ENCODE measurements at regions not wholly inside any gene's neighbourhood (a gene's known extent, or its start where the extent isn't known, plus 50 kb on each side); places are given as distances from the start of the nearest gene placed in this dataset.

- Mint-ChIP-seq H3K9me3 (ENCODE audit: low read depth) (peaks cover 2% of the 10 kb centered on the region), H3K4me1 (no peaks in the 10 kb centered on the region), H3K36me3 (no peaks in the 10 kb centered on the region), H3K27me3 (no peaks in the 10 kb centered on the region), H3K27ac (no peak overlapping the region), H3K4me3 (no peak overlapping the region)
- DNase-seq, result no peak
- CTCF ChIA-PET, result no interaction called here
- no peak for ATAC-seq
These were observed 151.0 kb downstream of the VCX3A start for GRCh38 chrX:6383917-6384316.

- ATAC-seq (no peak), DNase-seq (no peak)
- Mint-ChIP-seq H3K4me3 (no peak overlapping the region), H3K27ac (no peak overlapping the region), H3K9me3 (ENCODE audit: low read depth) (peaks cover under 1% of the 10 kb centered on the region), H3K4me1 (no peaks in the 10 kb centered on the region), H3K27me3 (no peaks in the 10 kb centered on the region), H3K36me3 (no peaks in the 10 kb centered on the region)
- CTCF ChIA-PET, result no interaction called here
These were observed 151.4 kb downstream of the VCX3A start for GRCh38 chrX:6383488-6383887.

- Mint-ChIP-seq H3K27ac (no peak overlapping the region), H3K4me3 (no peak overlapping the region), H3K27me3 (no peaks in the 10 kb centered on the region), H3K4me1 (no peaks in the 10 kb centered on the region), H3K36me3 (no peaks in the 10 kb centered on the region), H3K9me3 (ENCODE audit: low read depth) (no peaks in the 10 kb centered on the region)
- CTCF ChIA-PET, result no interaction called here
- ATAC-seq (no peak), DNase-seq (no peak)
These were observed 152.6 kb downstream of the VCX3A start for GRCh38 chrX:6382284-6382683.

GRCh38 chrX:6377103-6377764 is 148.6 kb upstream of the NLGN4X start:
- no peaks in the 10 kb centered on the region for H3K36me3 Mint-ChIP-seq
- H3K4me3 Mint-ChIP-seq, result no peak overlapping the region
- no peak overlapping the region for H3K27ac Mint-ChIP-seq
- H3K9me3 Mint-ChIP-seq (ENCODE audit: low read depth), result no peaks in the 10 kb centered on the region
- no peak for DNase-seq
- ATAC-seq, result no peak
- H3K27me3 Mint-ChIP-seq, result no peaks in the 10 kb centered on the region
- H3K4me1 Mint-ChIP-seq, result no peaks in the 10 kb centered on the region
- CTCF ChIA-PET, result no interaction called here

GRCh38 chrX:6374556-6374955 is 145.9 kb upstream of the NLGN4X start:
- DNase-seq (no peak), ATAC-seq (no peak)
- Mint-ChIP-seq H3K9me3 (ENCODE audit: low read depth) (no peaks in the 10 kb centered on the region), H3K27ac (no peak overlapping the region), H3K36me3 (no peaks in the 10 kb centered on the region), H3K4me3 (no peak overlapping the region), H3K4me1 (no peaks in the 10 kb centered on the region), H3K27me3 (no peaks in the 10 kb centered on the region)
- CTCF ChIA-PET, result no interaction called here

- Mint-ChIP-seq H3K27me3 (no peaks in the 10 kb centered on the region), H3K4me3 (no peak overlapping the region), H3K27ac (no peak overlapping the region), H3K36me3 (no peaks in the 10 kb centered on the region), H3K9me3 (ENCODE audit: low read depth) (no peaks in the 10 kb centered on the region), H3K4me1 (no peaks in the 10 kb centered on the region)
- no peak for DNase-seq
- CTCF ChIA-PET, result interaction anchor here (0.6 kb wide), 1 partner anchor 1767 kb away, joined by 4 read pairs; no protein-coding TSS in a partner anchor
- ATAC-seq, result no peak
These were observed 144.3 kb upstream of the NLGN4X start for GRCh38 chrX:6372981-6373380.

DNA sequence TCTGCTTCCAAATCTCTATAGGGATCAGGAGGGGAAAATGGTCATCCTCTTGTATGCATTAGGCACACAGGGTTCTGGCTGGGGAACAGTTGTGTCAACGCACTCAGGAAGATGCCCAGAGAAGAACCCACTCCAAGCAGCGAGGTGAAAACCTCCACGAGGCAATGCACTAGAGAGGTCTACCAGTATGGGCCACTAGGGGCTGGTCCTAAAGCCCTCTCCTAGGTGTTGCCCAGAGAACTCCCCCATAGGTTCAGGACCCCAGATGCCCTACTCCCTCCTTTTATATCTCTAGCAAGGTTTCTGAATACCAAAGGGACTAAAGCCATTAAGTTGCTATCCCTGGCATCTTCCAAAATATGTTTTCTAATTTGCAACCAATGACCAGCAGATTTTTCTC is 142.7 kb upstream of the NLGN4X start:
- no peak for DNase-seq
- H3K4me1 Mint-ChIP-seq, result no peaks in the 10 kb centered on the region
- no peak overlapping the region for H3K27ac Mint-ChIP-seq
- H3K9me3 Mint-ChIP-seq (ENCODE audit: low read depth), result no peaks in the 10 kb centered on the region
- H3K27me3 Mint-ChIP-seq, result no peaks in the 10 kb centered on the region
- CTCF ChIA-PET, result interaction anchor here (0.5 kb wide), 1 partner anchor 126 kb away, joined by 3 read pairs; no protein-coding TSS in a partner anchor
- no peaks in the 10 kb centered on the region for H3K36me3 Mint-ChIP-seq
- no peak for ATAC-seq
- H3K4me3 Mint-ChIP-seq, result no peak overlapping the region

DNA sequence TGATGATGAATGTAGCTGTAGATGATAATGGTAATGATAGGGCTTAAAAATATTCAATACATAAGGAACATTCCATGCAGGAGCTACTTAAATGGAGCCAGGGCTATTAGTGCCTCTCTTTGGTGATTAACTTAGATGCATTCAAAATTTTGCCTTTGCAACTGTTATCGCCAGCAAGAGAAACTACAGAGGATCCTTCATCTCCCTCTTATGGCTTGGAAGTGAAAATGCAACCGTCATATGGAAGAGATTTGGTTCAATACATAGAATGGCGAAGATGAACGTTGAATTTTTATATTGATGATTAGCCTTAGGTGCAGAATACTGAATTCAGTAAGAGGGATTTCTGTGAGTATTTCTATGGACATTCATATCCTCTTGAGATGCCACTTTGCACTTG is 134.5 kb upstream of the NLGN4X start:
- CTCF ChIA-PET, result no interaction called here
- Mint-ChIP-seq H3K4me3 (no peak overlapping the region), H3K27ac (no peak overlapping the region), H3K36me3 (no peaks in the 10 kb centered on the region), H3K9me3 (ENCODE audit: low read depth) (no peaks in the 10 kb centered on the region), H3K4me1 (no peaks in the 10 kb centered on the region), H3K27me3 (no peaks in the 10 kb centered on the region)
- no peak for DNase-seq
- no peak for ATAC-seq

DNA sequence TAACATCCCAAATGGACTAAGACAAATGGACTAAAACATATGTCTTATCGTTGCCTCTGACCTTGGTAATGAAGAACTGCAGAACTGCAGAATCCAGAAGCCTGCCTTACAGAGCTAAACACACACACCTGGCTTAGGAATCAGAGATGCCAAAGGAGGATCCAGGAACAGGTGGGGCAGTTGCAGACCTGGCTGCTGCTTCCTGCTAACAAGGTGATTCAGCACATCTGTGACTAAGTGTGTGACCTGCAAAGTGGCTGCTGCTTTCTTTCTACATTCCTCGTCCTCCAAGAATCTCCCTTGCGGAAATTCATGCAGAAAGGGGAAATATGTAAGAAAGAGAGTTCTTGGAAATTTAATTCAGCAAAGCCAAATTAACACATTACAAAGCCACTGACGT is 96.8 kb upstream of the NLGN4X start:
- Mint-ChIP-seq H3K27me3 (no peaks in the 10 kb centered on the region), H3K27ac (no peak overlapping the region)

GRCh38 chrX:6313356-6313755 is 84.7 kb upstream of the NLGN4X start:
- no peak for ATAC-seq
- H3K36me3 Mint-ChIP-seq, result no peaks in the 10 kb centered on the region

More for the DNA sequence above, 96.8 kb upstream of the NLGN4X start:
- CTCF ChIA-PET, result no interaction called here
- DNase-seq (no peak), ATAC-seq (no peak)
- Mint-ChIP-seq H3K36me3 (no peaks in the 10 kb centered on the region), H3K4me1 (no peaks in the 10 kb centered on the region), H3K4me3 (no peak overlapping the region), H3K9me3 (ENCODE audit: low read depth) (peaks cover 3% of the 10 kb centered on the region)

DNA sequence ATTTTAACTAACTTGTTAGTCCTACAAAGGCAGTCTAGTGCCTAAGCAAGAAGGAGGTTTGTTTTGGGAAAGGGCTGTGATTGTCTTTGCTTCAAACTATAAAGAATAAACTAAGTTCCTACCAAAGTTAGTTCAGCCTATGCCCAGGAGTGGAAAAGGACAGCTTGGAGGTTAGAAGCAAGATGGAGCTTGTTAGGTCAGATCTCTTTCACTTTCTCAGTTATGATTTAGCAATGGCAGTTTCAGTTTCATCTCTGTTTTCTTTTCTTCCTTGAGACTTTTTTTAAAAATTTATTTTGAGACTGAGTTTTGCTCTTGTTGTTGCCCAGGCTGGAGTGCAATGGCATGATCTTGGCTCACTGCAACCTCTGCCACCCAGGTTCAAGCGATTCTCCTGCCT is 82.9 kb upstream of the NLGN4X start:
- Mint-ChIP-seq H3K36me3 (no peaks in the 10 kb centered on the region), H3K27ac (no peak overlapping the region), H3K4me3 (no peak overlapping the region), H3K4me1 (no peaks in the 10 kb centered on the region), H3K9me3 (ENCODE audit: low read depth) (peaks cover 2% of the 10 kb centered on the region), H3K27me3 (no peaks in the 10 kb centered on the region)
- DNase-seq (no peak), ATAC-seq (no peak)
- CTCF ChIA-PET, result no interaction called here

More at GRCh38 chrX:6313356-6313755, 84.7 kb upstream of the NLGN4X start:
- H3K27ac Mint-ChIP-seq, result no peak overlapping the region
- CTCF ChIA-PET, result no interaction called here
- H3K9me3 Mint-ChIP-seq (ENCODE audit: low read depth), result peaks cover 5% of the 10 kb centered on the region
- H3K4me1 Mint-ChIP-seq, result no peaks in the 10 kb centered on the region
- DNase-seq, result no peak
- no peaks in the 10 kb centered on the region for H3K27me3 Mint-ChIP-seq
- H3K4me3 Mint-ChIP-seq, result no peak overlapping the region

DNA sequence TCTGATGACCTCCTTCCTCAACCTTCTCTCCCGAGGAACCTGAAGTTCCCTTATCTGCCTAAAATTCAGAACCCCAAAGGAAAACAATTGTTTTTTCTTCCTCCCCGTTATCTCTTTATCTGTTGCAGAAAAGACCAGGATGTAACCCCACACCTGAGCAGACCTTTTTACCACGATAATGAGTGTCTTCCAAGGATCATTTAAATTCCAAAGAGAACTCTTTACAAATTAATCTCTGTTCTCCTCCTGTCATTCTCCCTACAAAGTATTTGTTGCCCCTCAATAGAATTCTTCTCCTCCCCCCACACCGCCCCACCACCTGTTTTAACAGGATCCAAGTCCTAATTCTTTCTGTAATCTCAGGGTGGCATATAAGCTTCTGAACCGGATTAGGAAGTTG is 78.5 kb upstream of the NLGN4X start:
- Mint-ChIP-seq H3K36me3 (no peaks in the 10 kb centered on the region), H3K9me3 (ENCODE audit: low read depth) (peaks cover 2% of the 10 kb centered on the region), H3K27me3 (no peaks in the 10 kb centered on the region), H3K27ac (no peak overlapping the region), H3K4me3 (no peak overlapping the region), H3K4me1 (no peaks in the 10 kb centered on the region)
- ATAC-seq, result no peak
- no peak for DNase-seq
- CTCF ChIA-PET, result no interaction called here

DNA sequence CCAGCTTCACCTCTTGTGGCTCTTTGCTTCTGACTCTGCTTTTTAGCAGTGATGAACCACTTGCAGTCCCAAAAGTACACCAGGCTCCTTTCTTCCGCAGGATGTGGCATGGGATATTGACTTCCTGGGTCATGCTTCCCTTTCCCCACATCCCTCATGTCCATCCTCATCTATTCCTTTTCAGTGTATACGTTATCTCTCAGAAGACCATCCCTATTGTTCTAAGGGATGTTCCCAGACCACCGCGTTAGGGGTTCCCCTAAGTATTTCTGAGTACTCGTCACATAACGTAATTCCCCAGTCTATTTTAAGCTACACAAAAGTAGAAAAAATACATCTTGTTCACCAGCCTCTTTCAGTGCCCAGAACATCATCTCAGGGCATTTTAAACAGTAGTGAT is 71.1 kb upstream of the NLGN4X start:
- CTCF ChIA-PET, result no interaction called here
- no peak overlapping the region for H3K4me3 Mint-ChIP-seq
- H3K36me3 Mint-ChIP-seq, result no peaks in the 10 kb centered on the region

GRCh38 chrX:6293716-6294115 is 65.0 kb upstream of the NLGN4X start:
- Mint-ChIP-seq H3K4me3 (no peak overlapping the region), H3K9me3 (ENCODE audit: low read depth) (peaks cover 4% of the 10 kb centered on the region), H3K27me3 (no peaks in the 10 kb centered on the region), H3K36me3 (no peaks in the 10 kb centered on the region), H3K27ac (no peak overlapping the region), H3K4me1 (no peaks in the 10 kb centered on the region)
- no peak for ATAC-seq
- CTCF ChIA-PET, result no interaction called here
- no peak for DNase-seq

More for the DNA sequence above, 71.1 kb upstream of the NLGN4X start:
- DNase-seq, result no peak
- Mint-ChIP-seq H3K4me1 (no peaks in the 10 kb centered on the region), H3K27me3 (no peaks in the 10 kb centered on the region), H3K27ac (no peak overlapping the region), H3K9me3 (ENCODE audit: low read depth) (peaks cover 4% of the 10 kb centered on the region)
- ATAC-seq, result no peak

DNA sequence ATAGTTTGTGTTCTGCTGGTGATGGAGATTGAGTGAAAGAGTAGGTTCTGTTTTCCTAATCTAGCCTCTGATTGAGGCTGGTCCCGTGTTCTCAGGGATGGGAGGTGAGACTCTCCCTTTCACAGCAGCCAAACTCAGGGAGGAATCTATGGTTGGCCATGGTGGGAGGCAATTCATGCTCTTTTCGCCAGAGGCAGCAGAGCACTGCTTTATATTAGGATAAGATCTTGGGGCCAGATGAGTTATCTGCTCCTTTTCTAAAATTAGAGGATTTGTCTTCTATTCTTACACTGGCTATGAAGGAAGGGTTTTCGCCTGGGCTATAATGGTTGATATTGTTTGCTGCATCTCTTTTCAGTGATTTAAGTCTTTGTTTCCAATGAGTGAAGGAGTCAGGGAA is 63.9 kb upstream of the NLGN4X start:
- no peaks in the 10 kb centered on the region for H3K27me3 Mint-ChIP-seq
- H3K9me3 Mint-ChIP-seq (ENCODE audit: low read depth), result peaks cover 2% of the 10 kb centered on the region
- no peak overlapping the region for H3K27ac Mint-ChIP-seq
- H3K4me3 Mint-ChIP-seq, result no peak overlapping the region
- CTCF ChIA-PET, result no interaction called here
- H3K4me1 Mint-ChIP-seq, result no peaks in the 10 kb centered on the region
- ATAC-seq, result no peak
- no peak for DNase-seq
- H3K36me3 Mint-ChIP-seq, result no peaks in the 10 kb centered on the region
